ENCODE measurements at regions not wholly inside any gene's neighbourhood (a gene's known extent, or its start where the extent isn't known, plus 50 kb on each side); places are given as distances from the start of the nearest gene placed in this dataset.

- H3K23me2 ChIP-seq (ENCODE audit: low read depth, low read length), result no peaks in the 10 kb centered on the region
- no peak overlapping the region for H2BK5ac ChIP-seq (ENCODE audit: low read depth, low read length)
- H3K4ac ChIP-seq (replicated peaks; ENCODE audit: insufficient read length, low read depth, low read length), result no peak overlapping the region
- no peaks in the 10 kb centered on the region for H3K79me1 ChIP-seq (ENCODE audit: low read depth, low read length)
- no peaks in the 10 kb centered on the region for H4K20me1 ChIP-seq (replicated peaks in 1 of 2; ENCODE audit: control insufficient read depth in 1 of 2, insufficient read depth in 2 of 2, low read length in 2 of 2)
- H2BK12ac ChIP-seq (ENCODE audit: low read depth, low read length), result no peak overlapping the region
- FAIRE-seq (no peak), DNase-seq (ENCODE audit: low read depth in 1 of 2, low spot score in 2 of 2) (no peak)
- no peak overlapping the region for H2BK120ac ChIP-seq (replicated peaks; ENCODE audit: low read depth, low read length)
- POLR2A ChIA-PET (ENCODE audit: partially characterized antibody), result no interaction called here
- no peak overlapping the region for H3K9ac ChIP-seq (replicated peaks in 1 of 4; ENCODE audit: extremely low read depth in 1 of 4, low read depth in 3 of 4, low read length in 3 of 4)
- no peaks in the 10 kb centered on the region for H3K4me1 ChIP-seq (replicated peaks in 1 of 4; ENCODE audit: control insufficient read depth in 3 of 4, insufficient read depth in 4 of 4, low read length in 3 of 4)
- H3K56ac ChIP-seq (replicated peaks; ENCODE audit: insufficient read length, low read depth, low read length), result no peak overlapping the region
- H3K23ac ChIP-seq (ENCODE audit: insufficient read length), result no peak overlapping the region
- H4K5ac ChIP-seq (ENCODE audit: insufficient read length, low read depth, low read length), result no peak overlapping the region
- H3K27ac ChIP-seq (ENCODE audit: low read depth, low read length), result no peak overlapping the region
- WGBS, 2 experiments (ENCODE audit: extremely low coverage in 1 of 2, insufficient coverage in 1 of 2, insufficient read length in 1 of 2, insufficient replicate concordance in 2 of 2, low coverage in 1 of 2, low lambda C conversion rate in 2 of 2, missing lambda C conversion rate in 1 of 2), result 75% methylated on average over 1 of the region's 1 CpG; no CpG with 5 or more reads in 1 of the 2 experiments
- no peaks in the 10 kb centered on the region for H3K79me2 ChIP-seq (ENCODE audit: control insufficient read depth in 1 of 2, insufficient read depth in 2 of 2, low read length in 2 of 2)
- H2BK15ac ChIP-seq (ENCODE audit: low read length), result no peak overlapping the region
- H3K9me3 ChIP-seq (ENCODE audit: insufficient read depth in 2 of 2, low read depth in 1 of 2, low read length in 1 of 2), result no peaks in the 10 kb centered on the region
- H3K27me3 ChIP-seq (replicated peaks in 1 of 4; ENCODE audit: control insufficient read depth in 3 of 4, extremely low read depth in 1 of 4, insufficient read depth in 3 of 4, low read length in 3 of 4), result no peaks in the 10 kb centered on the region
- H4K8ac ChIP-seq (ENCODE audit: extremely low read depth, insufficient read depth, low read length), result no peak overlapping the region
- H3K14ac ChIP-seq (ENCODE audit: insufficient read length), result no peak overlapping the region
- no peak overlapping the region for H2AK5ac ChIP-seq (ENCODE audit: low read depth, low read length)
- H2AFZ ChIP-seq (ENCODE audit: low read length), result no peak overlapping the region
- CTCF ChIA-PET (ENCODE audit: partially characterized antibody), result interaction anchor here (0.7 to 1.0 kb wide), 4 partner anchors 13 to 38 kb away, joined by 3 read pairs; no protein-coding TSS in a partner anchor
- no peaks in the 10 kb centered on the region for H3K36me3 ChIP-seq (ENCODE audit: control insufficient read depth in 2 of 4, insufficient read depth in 4 of 4, low read length in 3 of 4)
- no peak overlapping the region for H3K4me2 ChIP-seq (ENCODE audit: insufficient read depth in 1 of 2, low read depth in 2 of 2, low read length in 2 of 2)
- no peak overlapping the region for H3K18ac ChIP-seq (ENCODE audit: extremely low read depth, low read length)
- H3K4me3 ChIP-seq (ENCODE audit: extremely low read depth in 1 of 4, insufficient read depth in 2 of 4, low read depth in 3 of 4, low read length in 4 of 4), result no peak overlapping the region
- TF ChIP-seq EGR1 (IDR thresholded peaks at IDR 0.05; ENCODE audit: borderline replicate concordance, low read depth, low read length) (no peak), TBP (IDR thresholded peaks at IDR 0.05; ENCODE audit: low read depth, low read length) (no peak), HDAC6 (IDR thresholded peaks at IDR 0.05; ENCODE audit: low read depth, low read length) (no peak), KDM4A (IDR thresholded peaks at IDR 0.05; ENCODE audit: low read depth, low read length, severe bottlenecking) (no peak), RFX5 (IDR thresholded peaks at IDR 0.05; ENCODE audit: borderline replicate concordance, low read depth, low read length) (no peak), RBBP5 (IDR thresholded peaks at IDR 0.05; ENCODE audit: borderline replicate concordance, low read depth, low read length) (no peak), SIN3A (conservative IDR thresholded peaks at IDR 0.05 in 1 of 2, IDR thresholded peaks at IDR 0.05 in 1 of 2; ENCODE audit: low read depth in 1 of 2, low read length in 2 of 2) (no peak), RAD21 (IDR thresholded peaks at IDR 0.05 in 1 of 2, conservative IDR thresholded peaks at IDR 0.05 in 1 of 2; ENCODE audit: low read depth in 2 of 2, low read length in 2 of 2) (no peak), CEBPB (IDR thresholded peaks at IDR 0.05; ENCODE audit: low read depth, low read length) (no peak), KDM5A (IDR thresholded peaks at IDR 0.05; ENCODE audit: low read length) (no peak), CTBP2 (IDR thresholded peaks at IDR 0.05; ENCODE audit: borderline replicate concordance, insufficient read depth, insufficient read length, low read length) (no peak), RNF2 (IDR thresholded peaks at IDR 0.05; ENCODE audit: borderline replicate concordance, low read depth, low read length, missing control alignments, poor library complexity, severe bottlenecking) (no peak)
- H2BK20ac ChIP-seq (ENCODE audit: low read length), result no peak overlapping the region
- H4K91ac ChIP-seq (replicated peaks; ENCODE audit: insufficient read length, low read length), result no peak overlapping the region
These were observed 101.3 kb downstream of the NUDT12 start for GRCh38 chr5:103461243-103461642.
